DMS53 treated with DMSO at 0.1 percent for 48 hours (cell line): ENCODE measurements at regions not wholly inside any gene's neighbourhood (a gene's known extent, or its start where the extent isn't known, plus 50 kb on each side); places are given as distances from the start of the nearest gene placed in this dataset.

Experiments
- DNase-seq: peaks from one replicate; lab custom pipeline; 2025; ENCODE audit not compliant: unreplicated experiment; lab: John Stamatoyannopoulos, UW

DNA sequence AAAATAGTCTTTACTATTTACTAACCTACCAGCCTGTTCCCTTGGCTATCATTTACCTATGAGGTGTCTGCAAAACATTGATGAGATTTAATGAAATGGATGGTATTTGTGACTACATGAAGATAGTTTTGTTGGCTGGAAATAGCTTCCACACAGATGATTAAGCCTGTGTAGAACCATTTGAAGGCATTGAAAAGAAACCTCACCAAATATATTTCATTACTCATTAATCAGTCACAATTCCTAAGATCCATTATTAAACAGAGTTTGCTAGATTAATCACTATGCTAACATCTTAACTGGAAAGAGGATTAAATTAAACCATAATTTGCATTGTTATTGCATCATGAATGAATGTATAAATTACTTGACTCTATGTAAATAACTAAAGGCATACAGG, 560.3 kb downstream of the BMP2 start:
- DNase-seq, result no peak

DNA sequence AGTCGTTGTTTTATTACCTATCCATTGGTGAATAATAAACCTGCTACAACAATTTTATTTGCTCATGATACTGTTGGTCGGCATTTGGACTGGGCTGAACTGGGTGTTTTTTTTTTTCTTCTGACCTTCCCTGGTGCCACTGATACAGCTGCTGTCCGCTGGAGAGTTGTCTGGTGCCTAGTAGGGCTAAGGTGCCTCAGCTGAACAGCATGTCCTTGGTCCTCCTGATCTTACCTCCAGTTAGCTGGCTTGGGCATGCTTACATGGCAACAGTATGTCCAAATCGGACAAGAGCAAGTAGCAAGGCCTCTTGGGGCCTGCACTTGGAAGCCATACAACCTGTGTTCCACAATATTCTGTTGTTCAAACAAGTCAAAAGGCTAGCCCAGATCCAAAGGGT, 563.4 kb downstream of the BMP2 start:
- DNase-seq, result no peak

DNA sequence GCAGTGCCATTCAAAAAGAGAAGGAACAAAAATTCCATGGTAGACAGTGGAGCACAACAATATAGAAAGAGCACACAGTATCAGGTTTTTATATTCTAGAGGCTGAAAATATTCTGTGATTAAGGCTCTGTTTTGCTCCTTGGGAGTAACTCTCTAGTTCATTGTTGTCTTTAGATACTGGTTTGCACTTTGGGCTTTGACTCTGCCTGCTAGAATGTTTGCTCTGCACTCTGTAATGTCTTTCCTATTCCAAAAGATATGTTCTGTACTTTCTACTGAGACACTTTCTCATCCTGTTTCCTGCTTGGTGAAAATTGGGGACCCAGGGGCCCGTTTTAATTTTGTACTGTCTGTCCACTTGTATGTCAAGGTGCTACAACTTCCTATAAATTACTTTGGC, 564.7 kb downstream of the BMP2 start:
- no peak for DNase-seq

DNA sequence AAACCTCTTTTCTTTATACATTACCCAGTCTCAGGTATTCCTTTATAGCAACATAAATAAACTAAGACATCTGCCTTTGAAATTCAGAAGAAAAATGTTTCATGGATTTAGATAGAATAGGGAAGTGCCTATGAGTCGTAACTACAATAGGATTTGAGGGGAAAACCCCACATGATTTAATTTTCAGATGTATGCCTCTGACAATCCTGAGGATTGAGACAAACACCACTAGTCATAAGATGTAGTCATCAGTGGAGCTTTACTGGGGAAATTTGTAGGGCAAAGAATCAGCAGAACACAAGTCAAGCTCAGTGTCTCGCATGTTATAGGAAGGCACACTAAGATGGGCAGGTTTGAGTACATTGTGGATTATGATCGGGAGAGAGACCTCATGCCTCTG, 566.4 kb downstream of the BMP2 start:
- DNase-seq, result no peak

DNA sequence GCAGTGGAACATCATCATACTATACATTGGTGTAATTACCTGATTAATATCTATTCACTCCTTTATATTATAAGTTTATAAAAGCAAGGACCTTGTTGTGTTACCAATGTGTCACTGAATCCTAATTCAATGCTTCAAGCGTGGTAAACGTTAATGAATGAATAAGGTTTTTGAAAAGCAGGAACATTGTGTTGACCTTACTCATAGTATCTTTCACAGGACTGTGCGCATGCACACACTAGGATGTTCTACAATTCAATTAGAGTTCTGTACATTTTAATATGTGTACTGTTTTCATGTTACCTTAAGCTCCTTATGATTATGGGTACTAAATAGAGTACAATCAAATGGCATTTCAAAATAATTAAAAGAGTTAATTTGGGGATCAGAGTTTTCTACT, 578.5 kb downstream of the BMP2 start:
- DNase-seq, result no peak

DNA sequence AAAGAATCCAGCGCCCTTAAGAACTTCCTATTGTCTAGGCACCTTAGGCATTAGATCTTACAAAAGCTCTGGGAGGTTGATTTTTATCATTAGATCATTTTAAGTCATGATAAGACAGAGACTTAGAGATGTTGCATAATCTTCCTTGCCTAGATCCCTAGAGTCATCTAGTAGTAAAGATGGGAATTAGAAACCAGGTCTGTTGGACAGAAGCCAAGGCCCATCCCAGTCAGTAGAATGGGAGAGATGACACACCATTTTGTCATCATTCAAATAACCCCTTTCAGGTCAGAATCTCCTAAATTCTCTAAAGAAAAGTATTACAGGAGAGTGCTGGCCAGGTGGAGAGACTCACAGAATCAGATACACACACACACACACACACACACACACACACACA, 579.1 kb downstream of the BMP2 start:
- DNase-seq, result no peak

DNA sequence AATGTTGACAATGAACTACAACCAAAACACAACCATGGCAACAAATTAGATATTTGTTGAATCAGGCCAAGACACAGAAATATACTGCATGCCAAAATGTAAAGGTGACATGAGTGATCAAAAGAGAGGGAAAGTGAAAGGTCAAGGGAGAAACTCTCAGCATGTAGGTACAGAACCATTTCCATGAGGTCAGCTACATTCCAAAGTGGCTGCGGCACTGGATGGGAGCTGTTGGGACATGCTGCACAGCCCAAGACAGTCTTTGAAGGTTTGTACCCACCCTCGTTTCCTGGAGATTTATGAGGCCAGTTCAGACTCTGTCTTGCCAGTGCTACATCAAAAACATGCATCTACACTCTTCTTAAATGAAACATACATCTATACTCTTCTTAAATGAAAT, 579.9 kb downstream of the BMP2 start:
- DNase-seq, result no peak

DNA sequence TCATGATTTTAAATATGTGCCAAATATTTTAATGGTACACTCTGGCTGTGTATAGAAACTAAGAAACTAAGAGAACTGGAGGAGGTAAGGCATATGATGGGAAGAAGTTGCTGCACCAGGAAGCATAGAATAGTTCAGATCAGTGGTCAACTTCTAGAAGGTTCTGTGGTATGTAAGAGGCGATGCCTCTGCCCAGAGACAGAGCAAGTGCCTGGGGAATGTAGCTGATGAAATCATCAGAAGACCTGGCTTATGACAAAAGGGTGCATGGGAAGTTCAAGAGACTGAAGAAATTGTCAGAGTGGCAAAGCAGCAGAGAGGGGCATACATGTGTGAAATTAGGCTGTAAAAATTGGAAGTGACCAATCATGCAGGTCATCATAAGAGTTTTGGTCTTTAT, 580.8 kb downstream of the BMP2 start:
- DNase-seq, result no peak

DNA sequence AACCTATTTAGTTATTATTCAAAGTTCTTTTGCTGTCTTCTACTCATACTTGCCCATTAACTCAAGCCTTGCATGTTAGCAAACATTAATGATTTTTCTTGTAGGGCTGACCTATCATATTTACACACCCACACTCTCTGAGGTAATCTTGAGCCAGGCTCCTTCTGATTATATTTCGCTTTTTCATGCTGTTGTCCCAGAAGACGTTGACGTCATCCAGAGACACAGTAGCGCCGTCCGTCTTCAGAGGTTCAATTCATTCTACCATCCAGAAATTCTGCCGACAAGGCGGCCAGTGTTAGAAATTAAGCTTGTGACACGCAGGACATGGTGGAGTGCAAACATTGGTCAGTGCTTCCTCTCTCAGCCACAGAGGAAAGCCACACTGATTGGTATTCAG, 584.7 kb downstream of the BMP2 start:
- DNase-seq, result no peak

DNA sequence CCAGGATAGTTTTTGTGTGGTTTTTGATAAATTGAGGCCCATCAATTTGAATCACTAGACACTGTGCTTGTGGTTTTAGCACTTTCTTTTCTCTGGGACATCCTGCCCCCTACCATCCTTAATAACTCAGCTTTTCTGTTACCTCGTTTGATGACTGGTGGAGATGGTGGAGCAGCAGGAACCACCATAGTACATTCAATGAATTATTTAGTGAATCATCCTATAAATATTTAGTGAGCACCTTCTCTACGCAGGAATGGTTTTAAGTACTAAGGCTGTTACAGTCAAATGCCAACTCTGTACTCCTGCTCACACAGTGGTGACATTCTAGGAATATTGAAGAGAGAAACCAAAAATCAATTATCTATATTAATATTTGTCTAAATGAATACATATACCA, 585.2 kb downstream of the HAO1 start:
- DNase-seq, result no peak

DNA sequence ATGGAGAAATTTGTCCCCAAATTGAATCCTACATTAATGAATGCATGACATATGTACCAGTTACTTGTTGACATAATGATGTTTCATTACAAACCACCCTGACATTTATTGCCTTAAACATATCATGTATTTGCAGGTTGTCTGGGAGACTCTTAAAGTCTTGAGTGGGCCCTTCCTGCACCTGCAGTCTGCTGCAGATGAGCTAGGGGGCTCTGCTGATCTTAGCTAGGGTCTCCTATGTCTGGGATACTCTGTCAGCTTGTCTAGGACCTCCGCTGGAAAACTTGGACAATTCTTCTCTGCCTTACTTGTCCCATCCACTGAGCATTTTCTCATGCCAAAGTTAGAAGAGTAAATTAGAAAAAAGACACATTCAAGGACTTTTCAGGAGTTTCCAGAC, 581.6 kb downstream of the HAO1 start:
- no peak for DNase-seq

DNA sequence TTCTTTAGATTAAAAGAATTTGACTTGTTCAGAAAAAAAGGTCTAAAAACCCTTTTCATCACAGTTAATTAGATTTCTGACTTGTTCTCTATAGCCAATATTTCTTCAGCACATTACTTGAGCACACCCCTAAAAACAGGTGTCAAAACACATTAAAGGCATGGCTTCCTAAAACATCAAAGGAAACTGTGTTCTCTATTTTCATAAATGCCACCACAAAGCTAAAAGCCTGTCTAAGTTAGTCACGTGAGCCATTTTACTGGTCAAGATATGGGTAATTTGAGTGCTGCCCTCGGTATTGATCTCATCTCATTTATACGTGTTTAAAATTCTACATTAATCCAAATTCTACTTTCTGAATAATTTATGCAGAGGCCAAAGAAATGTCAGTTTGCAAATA, 580.5 kb downstream of the HAO1 start:
- DNase-seq, result no peak

DNA sequence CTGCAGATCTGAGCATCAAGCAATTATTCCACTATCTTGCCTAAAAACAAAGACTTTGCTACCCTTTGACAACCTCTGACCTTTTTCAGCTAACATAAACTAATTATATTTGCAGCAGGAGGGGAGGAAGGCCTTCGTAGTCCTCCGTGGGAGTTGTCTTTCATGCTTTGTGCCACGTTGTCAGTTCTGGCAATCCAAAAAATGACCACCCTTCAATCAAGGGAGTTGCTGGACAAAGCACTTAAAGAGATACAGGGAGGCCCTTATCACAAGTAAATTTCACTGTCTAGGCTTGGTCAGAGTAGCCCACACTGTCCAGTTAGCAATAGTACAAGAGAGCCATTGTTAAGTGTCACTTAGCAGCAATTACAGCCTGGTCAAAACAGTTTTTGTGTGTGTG, 578.9 kb downstream of the HAO1 start:
- no peak for DNase-seq

DNA sequence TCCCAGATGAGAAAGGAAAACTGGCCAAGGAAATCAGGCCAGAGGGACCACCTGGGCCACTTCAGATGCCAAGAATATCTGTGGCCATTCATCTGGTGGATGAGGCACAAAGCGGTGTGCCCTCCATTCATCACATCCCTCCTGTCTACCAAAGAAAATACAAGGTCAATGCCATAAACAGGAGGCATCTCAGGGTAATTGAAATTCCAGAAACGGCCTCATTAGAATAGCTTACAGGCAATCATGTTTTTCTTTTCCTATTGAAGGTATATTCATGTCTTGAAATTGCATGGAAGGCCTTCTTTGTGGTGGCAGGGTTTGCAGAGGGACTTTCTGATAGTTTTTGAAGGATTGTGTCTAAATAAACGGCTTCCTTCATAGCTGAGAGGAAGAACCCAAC, 578.3 kb downstream of the HAO1 start:
- no peak for DNase-seq

DNA sequence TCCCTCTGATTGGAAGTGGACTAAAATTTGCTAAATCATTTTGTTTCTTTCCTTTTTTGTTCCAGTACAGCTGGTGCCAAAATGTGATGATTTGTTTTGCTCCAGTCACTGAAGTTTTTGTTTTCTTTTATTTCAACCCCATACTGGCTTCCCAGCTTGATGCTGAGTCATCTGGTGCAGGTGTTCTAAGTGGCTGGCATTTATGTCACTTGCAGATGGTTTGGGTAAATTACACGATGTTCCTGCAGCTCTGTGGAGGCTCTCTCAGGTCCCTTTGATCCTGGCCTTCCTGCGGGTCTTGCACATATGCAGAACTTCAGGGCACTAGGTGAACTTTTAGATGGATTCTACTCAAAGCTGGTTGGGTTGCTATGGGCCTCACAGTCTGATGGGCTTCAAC, 577.7 kb downstream of the HAO1 start:
- peak; percentile 74 for DNase-seq

DNA sequence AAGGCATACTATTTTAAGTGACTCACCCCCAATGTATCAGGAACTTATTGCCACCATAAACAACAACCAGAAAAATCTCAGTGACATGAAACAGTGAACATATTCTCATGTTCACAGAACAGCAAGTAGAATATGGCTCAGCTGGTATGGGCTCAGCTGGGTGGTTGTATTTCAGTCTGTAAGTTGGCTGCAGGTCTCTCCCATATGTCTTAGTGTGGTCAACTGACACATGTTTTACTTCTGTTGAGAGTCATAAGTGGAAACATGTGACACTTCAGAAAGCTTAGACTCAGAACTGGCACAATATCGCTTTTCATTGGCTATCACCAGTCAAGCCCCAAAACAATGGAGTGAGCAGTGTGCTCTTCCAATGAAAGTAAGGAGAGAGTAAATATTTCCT, 574.1 kb downstream of the HAO1 start:
- no peak for DNase-seq

DNA sequence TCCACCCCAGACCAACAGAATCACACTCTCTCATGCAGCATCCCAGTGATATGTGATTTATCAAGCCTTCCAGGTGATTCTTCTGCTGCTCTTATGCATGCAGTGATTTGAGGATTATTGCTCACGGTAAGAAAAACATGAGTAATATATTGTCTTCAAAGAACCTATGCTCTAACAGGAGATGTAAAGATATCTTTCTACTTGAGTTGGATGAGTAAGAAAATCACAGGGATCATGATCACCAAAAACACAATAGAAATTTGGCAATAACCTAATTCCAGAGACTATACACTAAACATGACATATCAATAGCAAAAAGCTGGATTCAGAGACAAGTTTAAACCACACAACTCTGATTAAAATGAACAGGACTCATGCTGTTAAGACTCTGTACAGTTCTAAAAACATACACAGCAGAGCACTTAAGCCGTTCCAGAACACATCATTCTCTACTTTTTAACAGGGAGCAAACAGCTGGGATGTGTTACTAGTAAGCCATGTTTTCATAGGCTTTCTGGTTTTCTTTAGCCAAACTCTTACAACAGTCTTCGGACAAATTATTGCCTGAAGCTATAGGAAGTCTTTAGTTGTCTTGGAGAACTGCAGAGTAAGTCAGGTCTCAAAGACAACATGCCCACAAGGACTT, 568.6 kb downstream of the HAO1 start:
- no peak for DNase-seq

DNA sequence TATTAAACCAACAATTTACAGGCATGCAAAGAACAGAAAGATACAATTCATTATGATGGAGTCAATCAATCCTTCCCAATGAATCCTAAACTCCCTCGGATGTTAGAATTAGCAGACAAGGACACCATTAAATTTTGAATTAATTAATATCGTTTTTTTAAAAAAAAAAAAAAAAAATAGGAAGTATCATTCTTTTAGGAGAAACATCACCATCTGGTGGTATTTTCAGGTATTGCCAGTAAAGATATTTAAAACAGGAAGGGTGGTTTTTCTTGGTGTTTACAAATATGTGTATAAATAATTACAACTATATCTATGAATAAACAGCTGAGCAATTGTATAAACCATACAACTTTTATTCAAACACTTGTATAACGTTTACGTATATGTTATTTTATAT, 564.4 kb downstream of the HAO1 start:
- DNase-seq, result peak; percentile 24

DNA sequence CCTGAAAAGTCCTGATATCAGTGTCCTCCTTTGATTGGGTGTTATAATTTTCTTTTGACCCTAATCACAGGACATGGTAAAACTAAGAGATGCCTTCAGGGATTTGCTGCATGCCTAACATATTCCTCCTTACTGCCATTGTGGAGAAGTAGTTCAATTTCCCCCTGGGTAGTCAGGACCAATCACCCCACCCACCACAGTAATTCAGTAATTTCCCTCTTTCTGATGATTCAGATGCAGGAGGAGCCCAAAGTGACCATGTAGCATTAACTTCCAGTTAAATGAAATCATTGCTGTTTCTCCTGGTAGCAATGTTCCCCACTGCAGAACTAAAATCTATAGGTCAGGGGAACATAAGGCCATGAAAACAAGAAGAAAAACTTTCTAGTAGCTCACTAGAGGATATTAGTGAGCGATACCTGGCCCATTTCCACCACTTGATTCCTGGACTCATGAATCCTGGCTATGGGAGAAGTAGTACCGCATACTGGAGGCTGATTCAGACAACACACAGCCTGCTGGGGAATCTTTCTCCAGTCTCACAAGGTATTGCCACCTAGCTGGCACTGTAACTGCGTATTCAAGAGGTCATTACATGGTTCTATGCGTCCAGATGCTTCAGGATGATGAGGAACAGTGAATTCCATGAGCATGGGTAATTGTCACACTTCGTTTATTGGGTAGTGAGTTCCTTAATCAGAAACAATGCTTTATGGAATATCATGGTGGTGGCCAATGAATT, 561.2 kb downstream of the HAO1 start:
- DNase-seq, result no peak

DNA sequence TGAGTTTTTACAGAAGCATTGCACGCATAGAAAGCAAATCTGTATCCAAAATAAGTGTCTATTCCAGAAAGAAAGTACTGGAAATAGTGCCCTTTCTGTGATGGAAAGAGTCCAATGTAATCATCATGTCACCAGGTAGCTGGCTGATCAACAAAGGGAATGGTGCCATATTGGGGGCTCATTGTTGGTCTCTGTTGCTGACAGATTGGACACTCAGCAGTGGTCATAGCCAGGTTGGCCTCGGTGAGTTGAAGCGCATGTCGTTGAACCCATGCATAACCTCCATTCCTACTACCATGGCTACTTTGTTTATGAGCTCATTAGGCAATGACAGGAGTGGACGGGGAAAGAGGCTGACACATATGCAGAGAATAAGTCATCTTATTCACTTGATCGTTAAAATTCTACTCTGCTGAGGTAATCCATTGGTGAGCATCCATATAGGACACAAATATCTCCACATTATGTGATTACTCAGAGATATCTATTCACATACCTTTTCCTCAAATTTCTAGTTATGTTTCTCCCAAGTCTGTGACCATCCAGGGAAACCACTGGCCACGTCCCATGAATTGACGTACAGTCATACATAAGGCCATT, 560.5 kb downstream of the HAO1 start:
- no peak for DNase-seq

DNA sequence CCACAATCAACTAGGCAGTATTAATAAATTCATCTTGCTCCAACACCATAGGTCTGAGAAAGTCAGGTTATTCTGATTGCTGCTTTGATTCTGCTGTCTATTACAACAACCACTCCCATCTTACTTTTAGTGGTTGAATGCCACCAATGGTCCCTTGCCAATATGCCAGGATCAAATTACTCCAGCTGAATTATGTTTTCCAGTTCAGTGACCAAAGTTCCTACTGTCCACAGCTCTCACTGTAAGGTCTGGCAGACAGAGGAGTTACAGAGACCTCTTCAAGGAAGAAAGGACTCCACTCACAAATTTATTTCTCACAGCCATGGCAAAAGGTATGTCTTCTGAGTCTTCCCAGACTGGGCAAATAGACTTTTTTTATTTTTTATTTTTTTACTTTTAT, 557.0 kb downstream of the HAO1 start:
- peak; percentile 21 for DNase-seq

DNA sequence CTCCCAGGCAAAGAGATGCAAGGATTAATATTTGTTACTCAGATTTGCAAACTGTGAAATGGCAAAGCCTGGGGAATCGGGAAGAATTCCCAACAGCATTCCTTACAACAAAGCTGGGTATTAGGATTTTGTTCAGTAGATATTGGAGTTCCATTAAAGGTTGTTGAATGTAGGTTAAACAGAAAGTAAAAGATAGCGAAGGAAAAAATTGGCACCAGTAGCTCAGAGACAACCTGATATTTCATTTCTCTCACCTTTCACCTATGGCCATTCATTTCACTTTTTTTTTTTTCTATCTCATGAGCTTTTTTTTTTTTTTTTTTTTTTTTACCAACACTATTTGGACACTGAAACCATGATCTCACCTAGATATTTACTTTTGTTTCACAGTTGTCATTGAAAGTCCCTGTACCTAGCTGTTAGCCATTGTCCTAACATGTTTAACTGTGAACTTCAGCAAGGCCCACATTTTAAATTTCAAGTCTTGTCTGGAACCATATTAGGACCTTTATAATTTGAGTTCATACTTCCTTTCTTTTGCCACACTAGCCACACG, 552.5 kb downstream of the HAO1 start:
- DNase-seq, result peak; percentile 70
